Choroid plexus epithelial cell (primary cell): ENCODE measurements at regions not wholly inside any gene's neighbourhood (a gene's known extent, or its start where the extent isn't known, plus 50 kb on each side); places are given as distances from the start of the nearest gene placed in this dataset.

Source experiments
- DNase-seq: peaks from one replicate; pipeline ENCODE4 v3.0.0-alpha.2; 2010; ENCODE audit warnings: low read depth
- H3K4me3 ChIP-seq: 2 replicates; pipeline ENCODE4 v1.5.1; 2011; ENCODE audit warnings: low read depth, mild to moderate bottlenecking, control low read depth, low read length, moderate library complexity
- TF ChIP-seq, protein P1 (sequence below): conservative IDR thresholded peaks from 2 replicates; pipeline ENCODE4 v1.5.1; 2011; ENCODE audit warnings: low read depth, mild to moderate bottlenecking, control low read depth, inconsistent platforms, low read length, moderate library complexity

DNA sequence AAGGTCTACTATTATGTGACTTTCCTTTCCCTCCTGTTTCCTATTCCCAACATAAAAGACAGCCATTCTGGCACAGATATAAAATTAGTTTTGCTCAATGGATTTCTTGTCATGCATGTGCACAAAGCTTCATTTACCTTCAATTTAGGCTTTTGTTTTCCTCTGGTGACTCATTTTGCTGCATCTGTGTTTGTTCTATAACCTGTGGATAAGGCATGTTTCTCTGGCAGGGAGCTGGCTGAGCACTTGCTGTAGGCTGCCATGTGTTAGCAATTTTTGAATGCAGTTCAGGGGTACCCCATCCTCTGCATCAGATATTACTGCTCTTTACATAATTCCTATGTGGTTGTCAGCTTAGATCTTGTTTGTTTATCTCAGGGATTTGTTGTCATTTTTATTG is 202.8 kb upstream of the GRID2 start:
- TF ChIP-seq, protein P1, sequence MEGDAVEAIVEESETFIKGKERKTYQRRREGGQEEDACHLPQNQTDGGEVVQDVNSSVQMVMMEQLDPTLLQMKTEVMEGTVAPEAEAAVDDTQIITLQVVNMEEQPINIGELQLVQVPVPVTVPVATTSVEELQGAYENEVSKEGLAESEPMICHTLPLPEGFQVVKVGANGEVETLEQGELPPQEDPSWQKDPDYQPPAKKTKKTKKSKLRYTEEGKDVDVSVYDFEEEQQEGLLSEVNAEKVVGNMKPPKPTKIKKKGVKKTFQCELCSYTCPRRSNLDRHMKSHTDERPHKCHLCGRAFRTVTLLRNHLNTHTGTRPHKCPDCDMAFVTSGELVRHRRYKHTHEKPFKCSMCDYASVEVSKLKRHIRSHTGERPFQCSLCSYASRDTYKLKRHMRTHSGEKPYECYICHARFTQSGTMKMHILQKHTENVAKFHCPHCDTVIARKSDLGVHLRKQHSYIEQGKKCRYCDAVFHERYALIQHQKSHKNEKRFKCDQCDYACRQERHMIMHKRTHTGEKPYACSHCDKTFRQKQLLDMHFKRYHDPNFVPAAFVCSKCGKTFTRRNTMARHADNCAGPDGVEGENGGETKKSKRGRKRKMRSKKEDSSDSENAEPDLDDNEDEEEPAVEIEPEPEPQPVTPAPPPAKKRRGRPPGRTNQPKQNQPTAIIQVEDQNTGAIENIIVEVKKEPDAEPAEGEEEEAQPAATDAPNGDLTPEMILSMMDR: no peak
- no peak for DNase-seq
- no peak overlapping the region for H3K4me3 ChIP-seq

DNA sequence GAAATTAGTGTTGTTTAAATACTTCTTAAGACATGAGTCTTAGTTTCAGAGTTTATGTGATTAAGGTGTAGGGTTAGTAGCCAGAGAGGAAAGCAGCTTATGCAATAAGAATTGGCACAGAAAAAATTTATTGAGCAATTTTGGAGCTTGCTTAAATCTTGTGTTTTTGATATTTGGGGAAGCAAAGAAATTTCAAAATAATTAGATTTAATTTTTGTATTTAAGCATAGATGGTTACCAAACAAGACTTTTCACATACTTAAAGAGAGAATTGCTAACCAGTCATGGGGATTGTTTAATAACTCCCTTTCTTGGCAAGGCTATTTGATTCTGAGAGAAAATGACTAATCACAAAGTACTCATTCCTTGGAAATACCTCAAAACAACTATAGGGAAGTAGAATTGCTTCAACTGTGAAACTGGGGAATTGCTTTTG is 202.0 kb upstream of the GRID2 start:
- TF ChIP-seq, protein P1: no peak
- H3K4me3 ChIP-seq: no peak overlapping the region
- DNase-seq: peak; percentile 36

DNA sequence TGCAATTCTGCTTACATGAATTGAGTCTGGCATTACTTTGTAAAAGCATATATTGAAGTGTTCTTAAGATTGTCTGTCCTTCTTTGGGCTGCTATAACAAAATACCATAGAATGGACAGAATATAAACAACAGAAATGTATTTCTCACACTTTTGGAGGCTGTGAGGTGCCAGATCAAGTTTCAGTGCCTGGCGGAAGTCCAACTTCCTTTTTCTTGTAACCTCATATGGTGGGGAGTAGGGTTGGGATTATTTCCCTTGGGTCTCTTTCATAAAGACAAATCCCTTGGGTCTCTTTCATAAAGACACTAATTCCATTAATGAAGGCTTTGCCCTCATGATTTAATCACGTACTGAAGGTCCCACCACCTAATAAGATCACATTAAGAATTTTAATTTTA is 199.3 kb upstream of the GRID2 start:
- no peak overlapping the region for H3K4me3 ChIP-seq
- DNase-seq: peak; percentile 7
- TF ChIP-seq, protein P1: no peak

DNA sequence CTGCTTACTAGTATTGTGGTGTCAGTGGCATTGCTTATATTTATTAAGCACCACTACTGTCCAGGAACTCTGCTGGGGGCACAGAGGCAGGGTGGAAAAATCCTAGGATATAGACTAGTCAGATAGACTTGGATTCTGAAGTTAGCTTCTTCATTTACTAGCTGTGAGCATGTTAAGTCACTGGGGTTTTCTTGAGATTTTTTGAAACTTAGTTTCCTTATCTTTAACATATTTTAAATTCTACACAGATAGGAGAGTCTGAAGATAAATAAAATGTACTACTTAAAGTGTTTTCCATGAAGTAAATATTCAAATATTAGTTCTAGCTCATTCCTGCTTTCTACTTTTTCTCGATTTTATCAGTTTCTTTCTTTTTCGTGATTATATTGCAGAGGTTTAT is 196.9 kb upstream of the GRID2 start:
- DNase-seq: no peak
- TF ChIP-seq, protein P1: no peak

DNA sequence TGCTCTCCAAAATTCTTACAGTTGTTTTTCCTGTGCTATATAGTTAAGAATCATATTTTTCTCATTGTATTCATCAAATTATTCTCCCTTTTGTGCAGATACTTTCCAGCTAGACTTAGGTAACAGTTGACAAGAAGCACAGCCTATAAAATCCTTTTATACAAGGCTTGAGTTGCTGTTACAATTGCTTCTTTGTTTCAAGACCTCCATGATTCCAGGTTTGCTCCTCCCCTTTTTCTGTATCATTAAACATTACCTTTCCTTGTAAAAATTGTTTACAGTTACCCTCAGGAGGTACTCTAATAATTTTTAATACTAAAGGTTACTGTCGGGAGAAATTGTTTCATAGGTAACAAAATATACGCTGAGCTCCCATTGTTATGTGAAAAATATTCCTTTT is 192.3 kb upstream of the GRID2 start:
- H3K4me3 ChIP-seq: no peak overlapping the region
- no peak for DNase-seq
- TF ChIP-seq, protein P1: no peak

More for the DNA sequence above, 196.9 kb upstream of the GRID2 start:
- H3K4me3 ChIP-seq: no peak overlapping the region

DNA sequence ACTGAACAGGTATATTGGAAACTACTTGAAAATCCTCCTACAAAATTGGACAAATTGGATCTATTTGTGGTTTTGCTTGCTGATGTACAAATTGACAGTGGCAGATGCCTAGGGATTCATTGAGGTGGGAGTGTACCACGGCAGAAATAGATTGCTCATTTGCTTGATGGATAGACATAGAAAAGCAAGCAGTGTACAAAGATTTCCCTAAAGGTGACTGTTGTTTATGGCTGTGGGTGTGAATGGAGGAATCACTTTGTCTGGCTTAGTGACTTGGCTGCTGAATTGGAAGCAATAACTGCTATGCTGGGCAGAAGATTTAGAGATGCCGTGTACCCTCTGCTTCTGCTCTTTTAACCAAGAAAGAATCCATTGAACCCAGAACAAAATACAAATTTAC is 191.0 kb upstream of the GRID2 start:
- TF ChIP-seq, protein P1: no peak
- DNase-seq: no peak
- no peak overlapping the region for H3K4me3 ChIP-seq

DNA sequence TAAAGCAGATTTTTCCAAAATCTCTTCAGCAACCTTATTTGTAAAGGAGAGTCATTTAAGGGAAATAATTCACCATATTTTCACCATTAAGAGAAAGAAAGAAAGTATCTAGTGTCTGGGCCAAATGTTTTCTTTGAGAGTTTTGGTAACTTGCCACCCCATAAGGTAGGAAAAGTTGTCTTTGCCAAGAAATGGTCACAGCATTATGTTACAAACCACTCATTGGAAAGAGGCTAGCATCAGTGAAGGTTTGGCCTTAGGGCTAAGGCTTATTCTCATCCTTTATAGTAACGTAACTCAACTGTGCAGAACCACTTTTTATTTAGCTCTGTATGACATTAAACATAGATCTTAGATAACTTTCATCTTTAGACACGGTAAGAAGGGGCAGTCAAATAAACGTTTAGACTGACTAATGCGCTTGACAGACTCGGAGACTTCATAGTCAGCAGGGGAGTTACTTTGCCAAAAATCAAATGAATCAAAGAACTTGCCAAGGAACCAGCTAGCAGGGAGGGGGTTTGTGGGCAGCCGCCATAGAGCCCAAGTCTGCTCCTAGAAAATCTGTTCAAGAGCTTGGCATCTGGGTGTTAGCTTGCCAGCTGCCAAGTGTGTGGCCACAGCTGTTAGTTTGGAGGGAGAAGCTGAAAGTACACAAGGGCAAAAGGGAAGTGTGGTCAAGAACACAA is 182.8 kb upstream of the GRID2 start:
- H3K4me3 ChIP-seq: no peak overlapping the region
- TF ChIP-seq, protein P1: no peak
- DNase-seq: no peak
